ENCODE measurements at regions not wholly inside any gene's neighbourhood (a gene's known extent, or its start where the extent isn't known, plus 50 kb on each side); places are given as distances from the start of the nearest gene placed in this dataset.

- H3K27ac ChIP-seq (ENCODE audit: low read length): no peak overlapping the region
- no peak overlapping the region for H2AFZ ChIP-seq (ENCODE audit: low read length)
- TF ChIP-seq EZH2phosphoT487 (IDR thresholded peaks at IDR 0.05; ENCODE audit: low read length): no peak
- TF ChIP-seq, protein P1, sequence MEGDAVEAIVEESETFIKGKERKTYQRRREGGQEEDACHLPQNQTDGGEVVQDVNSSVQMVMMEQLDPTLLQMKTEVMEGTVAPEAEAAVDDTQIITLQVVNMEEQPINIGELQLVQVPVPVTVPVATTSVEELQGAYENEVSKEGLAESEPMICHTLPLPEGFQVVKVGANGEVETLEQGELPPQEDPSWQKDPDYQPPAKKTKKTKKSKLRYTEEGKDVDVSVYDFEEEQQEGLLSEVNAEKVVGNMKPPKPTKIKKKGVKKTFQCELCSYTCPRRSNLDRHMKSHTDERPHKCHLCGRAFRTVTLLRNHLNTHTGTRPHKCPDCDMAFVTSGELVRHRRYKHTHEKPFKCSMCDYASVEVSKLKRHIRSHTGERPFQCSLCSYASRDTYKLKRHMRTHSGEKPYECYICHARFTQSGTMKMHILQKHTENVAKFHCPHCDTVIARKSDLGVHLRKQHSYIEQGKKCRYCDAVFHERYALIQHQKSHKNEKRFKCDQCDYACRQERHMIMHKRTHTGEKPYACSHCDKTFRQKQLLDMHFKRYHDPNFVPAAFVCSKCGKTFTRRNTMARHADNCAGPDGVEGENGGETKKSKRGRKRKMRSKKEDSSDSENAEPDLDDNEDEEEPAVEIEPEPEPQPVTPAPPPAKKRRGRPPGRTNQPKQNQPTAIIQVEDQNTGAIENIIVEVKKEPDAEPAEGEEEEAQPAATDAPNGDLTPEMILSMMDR (IDR thresholded peaks at IDR 0.05; ENCODE audit: low read length): no peak
- TF ChIP-seq EZH2 (optimal IDR thresholded peaks at IDR 0.05; ENCODE audit: low read depth, low read length): no peak
- no peaks in the 10 kb centered on the region for H3K9me3 ChIP-seq (replicated peaks; ENCODE audit: insufficient read depth, low read length)
- no peak overlapping the region for H3K9ac ChIP-seq (ENCODE audit: low read length)
- H3K4me2 ChIP-seq (ENCODE audit: low read depth, low read length): no peak overlapping the region
- no peaks in the 10 kb centered on the region for H3K79me2 ChIP-seq (ENCODE audit: low read length)
- no peaks in the 10 kb centered on the region for H4K20me1 ChIP-seq (ENCODE audit: insufficient read depth, low read length)
- no peaks in the 10 kb centered on the region for H3F3A ChIP-seq (ENCODE audit: insufficient read depth, low read length)
- H3K4me3 ChIP-seq (ENCODE audit: low read length): no peak overlapping the region
- H3K9me2 ChIP-seq (replicated peaks; ENCODE audit: insufficient read depth, low read length): no peaks in the 10 kb centered on the region
- H3K36me3 ChIP-seq (replicated peaks; ENCODE audit: insufficient read depth, low read length): no peaks in the 10 kb centered on the region
- no peak for DNase-seq
- H3K4me1 ChIP-seq (ENCODE audit: low read length): no peaks in the 10 kb centered on the region
- no peaks in the 10 kb centered on the region for H3K27me3 ChIP-seq (replicated peaks; ENCODE audit: insufficient read depth, low read length)
These were observed 54.9 kb upstream of the FRMD1 start for GRCh38 chr6:168133687-168134559.

GRCh38 chr6:168133168-168133561 lies 54.2 kb upstream of the FRMD1 start:
- TF ChIP-seq, protein P1 (IDR thresholded peaks at IDR 0.05; ENCODE audit: low read length): no peak
- TF ChIP-seq EZH2 (optimal IDR thresholded peaks at IDR 0.05; ENCODE audit: low read depth, low read length) (no peak), EZH2phosphoT487 (IDR thresholded peaks at IDR 0.05; ENCODE audit: low read length) (no peak)
- no peaks in the 10 kb centered on the region for H3K4me1 ChIP-seq (ENCODE audit: low read length)
- no peaks in the 10 kb centered on the region for H3K36me3 ChIP-seq (replicated peaks; ENCODE audit: insufficient read depth, low read length)
- no peaks in the 10 kb centered on the region for H3K27me3 ChIP-seq (replicated peaks; ENCODE audit: insufficient read depth, low read length)
- H3F3A ChIP-seq (ENCODE audit: insufficient read depth, low read length): no peaks in the 10 kb centered on the region
- no peaks in the 10 kb centered on the region for H4K20me1 ChIP-seq (ENCODE audit: insufficient read depth, low read length)
- no peak overlapping the region for H3K27ac ChIP-seq (ENCODE audit: low read length)
- no peak overlapping the region for H2AFZ ChIP-seq (ENCODE audit: low read length)
- H3K9ac ChIP-seq (ENCODE audit: low read length): no peak overlapping the region
- no peaks in the 10 kb centered on the region for H3K79me2 ChIP-seq (ENCODE audit: low read length)
- H3K4me3 ChIP-seq (ENCODE audit: low read length): no peak overlapping the region
- no peaks in the 10 kb centered on the region for H3K9me2 ChIP-seq (replicated peaks; ENCODE audit: insufficient read depth, low read length)
- no peak for DNase-seq
- H3K4me2 ChIP-seq (ENCODE audit: low read depth, low read length): no peak overlapping the region
- no peaks in the 10 kb centered on the region for H3K9me3 ChIP-seq (replicated peaks; ENCODE audit: insufficient read depth, low read length)

GRCh38 chr6:168132531-168133167 lies 53.6 kb upstream of the FRMD1 start:
- Histone ChIP-seq H3K4me2 (ENCODE audit: low read depth, low read length) (no peak overlapping the region), H3K4me3 (ENCODE audit: low read length) (no peak overlapping the region), H3K36me3 (replicated peaks; ENCODE audit: insufficient read depth, low read length) (no peaks in the 10 kb centered on the region), H4K20me1 (ENCODE audit: insufficient read depth, low read length) (no peaks in the 10 kb centered on the region), H3K79me2 (ENCODE audit: low read length) (no peaks in the 10 kb centered on the region), H3K9me2 (replicated peaks; ENCODE audit: insufficient read depth, low read length) (no peaks in the 10 kb centered on the region), H3K4me1 (ENCODE audit: low read length) (no peaks in the 10 kb centered on the region), H3F3A (ENCODE audit: insufficient read depth, low read length) (no peaks in the 10 kb centered on the region), H3K9me3 (replicated peaks; ENCODE audit: insufficient read depth, low read length) (no peaks in the 10 kb centered on the region), H3K27ac (ENCODE audit: low read length) (no peak overlapping the region), H3K27me3 (replicated peaks; ENCODE audit: insufficient read depth, low read length) (no peaks in the 10 kb centered on the region), H2AFZ (ENCODE audit: low read length) (no peak overlapping the region), H3K9ac (ENCODE audit: low read length) (no peak overlapping the region)
- DNase-seq: no peak
- no peak for TF ChIP-seq EZH2phosphoT487 (IDR thresholded peaks at IDR 0.05; ENCODE audit: low read length)
- TF ChIP-seq, protein P1 (IDR thresholded peaks at IDR 0.05; ENCODE audit: low read length): no peak
- no peak for TF ChIP-seq EZH2 (optimal IDR thresholded peaks at IDR 0.05; ENCODE audit: low read depth, low read length)
